Loucy (cell line): ENCODE measurements at regions not wholly inside any gene's neighbourhood (a gene's known extent, or its start where the extent isn't known, plus 50 kb on each side); places are given as distances from the start of the nearest gene placed in this dataset.

Experiments
- H2AFZ ChIP-seq: fragments of 200-600 bp; sonication (generic); 2 replicates; pipeline ENCODE4 v1.6.0; 2016; ENCODE audit warnings: antibody characterized with exemption, mild to moderate bottlenecking, low read length, moderate library complexity
- H3F3A ChIP-seq: fragments of 200-600 bp; 2 replicates; pipeline ENCODE4 v1.6.0; 2016; ENCODE audit warnings: antibody characterized with exemption, low read depth, mild to moderate bottlenecking
- H3K27me3 ChIP-seq: fragments of 200-600 bp; sonication (generic); 2 replicates; pipeline ENCODE4 v1.6.1; 2014; ENCODE audit warnings: low read length, mild to moderate bottlenecking; ENCODE audit not compliant: insufficient read depth, poor library complexity, severe bottlenecking
- H3K36me3 ChIP-seq: fragments of 200-600 bp; sonication (generic); 2 replicates; pipeline ENCODE4 v1.6.1; 2016; ENCODE audit warnings: low read length; ENCODE audit not compliant: insufficient read depth
- H3K4me1 ChIP-seq: fragments of 200-600 bp; sonication (generic); 2 replicates; pipeline ENCODE4 v1.5.1; 2014; ENCODE audit warnings: low read length, mild to moderate bottlenecking; ENCODE audit not compliant: insufficient read depth, poor library complexity, severe bottlenecking
- H3K4me2 ChIP-seq: fragments of 200-600 bp; sonication (generic); 2 replicates; pipeline ENCODE4 v1.6.0; 2014; ENCODE audit warnings: antibody characterized with exemption, low read length, low read depth, mild to moderate bottlenecking; ENCODE audit not compliant: poor library complexity, severe bottlenecking
- H3K4me3 ChIP-seq: fragments of 200-600 bp; sonication (generic); 2 replicates; pipeline ENCODE4 v1.5.1; 2014; ENCODE audit warnings: low read length, mild to moderate bottlenecking, mixed read lengths; ENCODE audit not compliant: poor library complexity, severe bottlenecking
- H3K79me2 ChIP-seq: fragments of 200-600 bp; sonication (generic); 2 replicates; pipeline ENCODE4 v1.6.1; 2014; ENCODE audit warnings: low read length; ENCODE audit not compliant: insufficient read depth
- H3K9ac ChIP-seq: fragments of 200-600 bp; sonication (generic); 2 replicates; pipeline ENCODE4 v1.6.0; 2014; ENCODE audit warnings: mild to moderate bottlenecking, low read depth, low read length, moderate library complexity; ENCODE audit not compliant: poor library complexity, severe bottlenecking
- H3K9me2 ChIP-seq: fragments of 200-600 bp; sonication (generic); replicated peaks from 2 replicates; pipeline ENCODE4 v1.6.1; 2016; ENCODE audit warnings: low read depth, low read length, mixed read lengths
- H3K9me3 ChIP-seq: fragments of 200-600 bp; sonication (generic); 2 replicates; pipeline ENCODE4 v1.6.1; 2014; ENCODE audit warnings: mild to moderate bottlenecking, antibody characterized with exemption, low read length, low read depth; ENCODE audit not compliant: insufficient read depth
- H4K20me1 ChIP-seq: fragments of 200-600 bp; sonication (generic); 2 replicates; pipeline ENCODE4 v1.6.0; 2014; ENCODE audit warnings: antibody characterized with exemption, low read length, mild to moderate bottlenecking; ENCODE audit not compliant: insufficient read depth, poor library complexity, severe bottlenecking
- EZH2phosphoT487 ChIP-seq: fragments of 200-600 bp; IDR thresholded peaks from 2 replicates; pipeline ENCODE4 v1.6.1; 2018; ENCODE audit warnings: antibody characterized with exemption, mild to moderate bottlenecking, moderate library complexity, borderline replicate concordance
- TF ChIP-seq, protein P1 (sequence below): fragments of 200-600 bp; sonication (generic); conservative IDR thresholded peaks from 2 replicates; pipeline ENCODE4 v1.5.1; 2014; ENCODE audit warnings: mild to moderate bottlenecking, antibody characterized with exemption, low read length

- Histone ChIP-seq H3K27me3 (no peaks in the 10 kb centered on the region), H3K9me2 (no peaks in the 10 kb centered on the region), H3K9ac (no peak overlapping the region), H3K9me3 (no peaks in the 10 kb centered on the region), H3K79me2 (no peaks in the 10 kb centered on the region), H3K4me3 (no peak overlapping the region), H3K4me2 (no peak overlapping the region), H3F3A (no peaks in the 10 kb centered on the region), H4K20me1 (no peaks in the 10 kb centered on the region), H3K36me3 (no peaks in the 10 kb centered on the region), H2AFZ (no peak overlapping the region), H3K4me1 (no peaks in the 10 kb centered on the region)
- no peak for TF ChIP-seq EZH2phosphoT487
- TF ChIP-seq, protein P1, sequence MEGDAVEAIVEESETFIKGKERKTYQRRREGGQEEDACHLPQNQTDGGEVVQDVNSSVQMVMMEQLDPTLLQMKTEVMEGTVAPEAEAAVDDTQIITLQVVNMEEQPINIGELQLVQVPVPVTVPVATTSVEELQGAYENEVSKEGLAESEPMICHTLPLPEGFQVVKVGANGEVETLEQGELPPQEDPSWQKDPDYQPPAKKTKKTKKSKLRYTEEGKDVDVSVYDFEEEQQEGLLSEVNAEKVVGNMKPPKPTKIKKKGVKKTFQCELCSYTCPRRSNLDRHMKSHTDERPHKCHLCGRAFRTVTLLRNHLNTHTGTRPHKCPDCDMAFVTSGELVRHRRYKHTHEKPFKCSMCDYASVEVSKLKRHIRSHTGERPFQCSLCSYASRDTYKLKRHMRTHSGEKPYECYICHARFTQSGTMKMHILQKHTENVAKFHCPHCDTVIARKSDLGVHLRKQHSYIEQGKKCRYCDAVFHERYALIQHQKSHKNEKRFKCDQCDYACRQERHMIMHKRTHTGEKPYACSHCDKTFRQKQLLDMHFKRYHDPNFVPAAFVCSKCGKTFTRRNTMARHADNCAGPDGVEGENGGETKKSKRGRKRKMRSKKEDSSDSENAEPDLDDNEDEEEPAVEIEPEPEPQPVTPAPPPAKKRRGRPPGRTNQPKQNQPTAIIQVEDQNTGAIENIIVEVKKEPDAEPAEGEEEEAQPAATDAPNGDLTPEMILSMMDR = no peak
These were observed 235.2 kb upstream of the CDH5 start for GRCh38 chr16:66131156-66131807.

DNA sequence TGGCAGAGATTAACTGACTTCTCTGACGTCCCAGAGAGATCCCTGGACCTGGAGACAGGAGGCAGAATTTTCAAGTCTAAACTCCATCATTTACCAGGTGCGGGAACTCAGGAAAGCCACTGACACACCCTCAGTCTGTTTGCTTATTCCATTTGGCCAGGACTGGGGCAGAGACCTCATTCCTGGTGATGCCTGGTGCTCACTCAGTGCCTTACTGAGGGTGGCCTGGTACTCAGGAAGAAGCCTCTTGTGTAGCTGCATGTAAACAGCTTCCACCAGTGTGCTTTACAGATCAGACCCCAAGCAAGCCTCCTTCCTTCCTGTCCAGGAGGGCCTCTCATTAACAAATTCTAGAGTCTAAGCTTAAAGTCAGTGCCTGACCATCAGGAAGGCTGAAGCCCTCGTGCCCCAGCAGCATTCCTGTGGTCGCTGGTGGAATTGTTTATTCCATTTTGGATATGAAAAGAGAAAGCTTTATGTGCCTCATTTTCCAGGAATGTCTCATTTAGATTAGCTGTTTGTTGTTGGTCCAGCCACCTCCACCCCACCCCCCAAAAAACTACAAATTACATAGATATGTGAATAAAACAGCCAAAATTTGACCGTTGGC is 236.1 kb upstream of the CDH5 start:
- H3F3A ChIP-seq = no peaks in the 10 kb centered on the region
- no peak overlapping the region for H3K9ac ChIP-seq
- H3K4me3 ChIP-seq = no peak overlapping the region
- no peaks in the 10 kb centered on the region for H4K20me1 ChIP-seq
- TF ChIP-seq, protein P1 = no peak
- no peak for TF ChIP-seq EZH2phosphoT487
- no peaks in the 10 kb centered on the region for H3K9me3 ChIP-seq
- H3K27me3 ChIP-seq = no peaks in the 10 kb centered on the region
- no peak overlapping the region for H3K4me2 ChIP-seq
- H3K9me2 ChIP-seq = no peaks in the 10 kb centered on the region
- H2AFZ ChIP-seq = no peak overlapping the region
- no peaks in the 10 kb centered on the region for H3K36me3 ChIP-seq
- H3K79me2 ChIP-seq = no peaks in the 10 kb centered on the region
- H3K4me1 ChIP-seq = no peaks in the 10 kb centered on the region

DNA sequence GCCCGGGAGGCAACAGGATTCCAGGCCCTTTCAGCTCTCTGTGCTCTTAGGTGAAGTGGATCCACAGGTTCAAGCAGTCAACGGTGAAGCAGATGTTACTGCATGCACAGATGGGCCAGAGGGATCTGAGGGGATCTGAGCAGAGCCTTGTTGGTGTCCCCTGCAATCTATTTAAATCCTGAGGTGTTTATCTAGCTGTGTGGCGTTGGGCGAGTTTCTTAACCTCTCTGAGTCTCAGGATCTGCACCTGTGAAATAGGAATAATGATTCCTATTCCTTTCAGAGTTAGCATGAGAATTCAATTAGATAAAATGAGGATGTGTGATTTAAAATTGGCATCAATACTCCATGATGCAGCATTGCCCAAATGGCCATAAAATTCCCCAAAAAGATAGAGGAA is 237.3 kb upstream of the CDH5 start:
- H2AFZ ChIP-seq = no peak overlapping the region
- no peak overlapping the region for H3K4me2 ChIP-seq
- no peaks in the 10 kb centered on the region for H3K27me3 ChIP-seq
- no peaks in the 10 kb centered on the region for H4K20me1 ChIP-seq
- H3F3A ChIP-seq = no peaks in the 10 kb centered on the region
- H3K79me2 ChIP-seq = no peaks in the 10 kb centered on the region
- no peak overlapping the region for H3K4me3 ChIP-seq
- no peaks in the 10 kb centered on the region for H3K4me1 ChIP-seq
- no peak overlapping the region for H3K9ac ChIP-seq
- no peaks in the 10 kb centered on the region for H3K9me3 ChIP-seq
- no peaks in the 10 kb centered on the region for H3K9me2 ChIP-seq
- no peaks in the 10 kb centered on the region for H3K36me3 ChIP-seq
- TF ChIP-seq, protein P1 = no peak
